ENCODE measurements at regions not wholly inside any gene's neighbourhood (a gene's known extent, or its start where the extent isn't known, plus 50 kb on each side); places are given as distances from the start of the nearest gene placed in this dataset.
A peak's percentile ranks its signal among the peaks of the same experiment; 100 is the strongest.
"Not testable (repeated sequence)": the region's sequence is repeated elsewhere in the genome, so short reads cannot be mapped to it uniquely, and the experiment has no call there.

DNA sequence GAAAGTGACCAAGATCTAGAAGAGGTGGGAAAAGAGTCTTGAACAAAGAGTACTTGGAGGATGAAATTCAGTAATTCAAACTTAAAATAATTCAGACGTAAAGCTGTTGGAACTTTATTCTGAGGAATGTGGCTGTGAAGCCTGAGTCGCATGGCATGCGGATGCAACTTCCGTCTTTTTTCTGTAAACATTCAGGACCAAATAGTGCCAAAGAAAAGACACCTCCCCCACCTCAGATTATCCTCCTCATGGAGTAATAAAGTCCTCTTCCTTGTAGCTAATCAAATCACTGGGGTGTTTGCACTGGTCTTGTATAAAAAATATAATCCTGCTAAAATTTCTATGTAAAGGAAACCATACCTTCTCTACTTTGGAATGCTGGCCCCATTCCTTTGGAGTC, 790.4 kb downstream of the TSN start:
- H3K27ac ChIP-seq: peak overlapping the region; percentile 47
- TF ChIP-seq, protein P1, sequence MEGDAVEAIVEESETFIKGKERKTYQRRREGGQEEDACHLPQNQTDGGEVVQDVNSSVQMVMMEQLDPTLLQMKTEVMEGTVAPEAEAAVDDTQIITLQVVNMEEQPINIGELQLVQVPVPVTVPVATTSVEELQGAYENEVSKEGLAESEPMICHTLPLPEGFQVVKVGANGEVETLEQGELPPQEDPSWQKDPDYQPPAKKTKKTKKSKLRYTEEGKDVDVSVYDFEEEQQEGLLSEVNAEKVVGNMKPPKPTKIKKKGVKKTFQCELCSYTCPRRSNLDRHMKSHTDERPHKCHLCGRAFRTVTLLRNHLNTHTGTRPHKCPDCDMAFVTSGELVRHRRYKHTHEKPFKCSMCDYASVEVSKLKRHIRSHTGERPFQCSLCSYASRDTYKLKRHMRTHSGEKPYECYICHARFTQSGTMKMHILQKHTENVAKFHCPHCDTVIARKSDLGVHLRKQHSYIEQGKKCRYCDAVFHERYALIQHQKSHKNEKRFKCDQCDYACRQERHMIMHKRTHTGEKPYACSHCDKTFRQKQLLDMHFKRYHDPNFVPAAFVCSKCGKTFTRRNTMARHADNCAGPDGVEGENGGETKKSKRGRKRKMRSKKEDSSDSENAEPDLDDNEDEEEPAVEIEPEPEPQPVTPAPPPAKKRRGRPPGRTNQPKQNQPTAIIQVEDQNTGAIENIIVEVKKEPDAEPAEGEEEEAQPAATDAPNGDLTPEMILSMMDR (conservative IDR thresholded peaks at IDR 0.05): no peak

DNA sequence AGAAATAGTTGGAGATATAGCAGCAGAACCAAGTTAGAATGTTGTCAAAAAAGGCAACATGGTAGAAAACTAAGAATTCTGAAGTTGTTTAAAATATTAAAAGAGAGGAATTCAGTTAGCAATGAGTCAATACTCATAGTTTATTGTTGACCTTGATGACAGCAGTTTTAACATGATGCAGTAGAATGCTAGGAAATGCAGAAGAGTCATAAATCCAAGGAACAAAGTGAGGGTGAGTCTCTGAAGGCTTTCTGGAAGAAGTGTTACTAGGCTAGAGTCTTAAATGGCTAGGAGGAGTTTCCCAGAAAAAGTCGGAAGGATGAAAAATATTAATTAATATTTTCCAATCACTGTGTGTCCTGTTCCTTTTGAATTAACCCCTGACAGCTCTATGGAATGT, 807.3 kb downstream of the TSN start:
- TF ChIP-seq, protein P1 (conservative IDR thresholded peaks at IDR 0.05): no peak
- no peak overlapping the region for H3K27ac ChIP-seq

DNA sequence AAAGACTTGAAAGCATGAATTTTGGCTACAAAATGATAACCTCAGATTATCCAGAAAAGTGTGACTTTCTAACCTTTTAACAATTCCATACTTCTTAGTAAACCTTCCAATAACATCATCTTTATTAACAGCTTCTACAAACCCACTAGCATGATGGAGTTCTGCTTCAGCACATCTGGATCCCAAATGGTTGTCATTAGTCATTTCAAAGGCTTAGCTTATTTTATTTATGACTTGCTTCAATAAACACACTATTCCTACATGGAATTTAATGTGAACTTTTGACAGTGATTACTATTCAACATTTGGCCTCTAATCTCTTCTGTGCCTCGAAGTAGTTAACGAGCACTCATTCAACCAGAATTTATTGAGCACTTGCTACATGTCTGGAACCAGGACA, 808.3 kb downstream of the TSN start:
- TF ChIP-seq, protein P1 (conservative IDR thresholded peaks at IDR 0.05): no peak
- H3K27ac ChIP-seq: no peak overlapping the region

DNA sequence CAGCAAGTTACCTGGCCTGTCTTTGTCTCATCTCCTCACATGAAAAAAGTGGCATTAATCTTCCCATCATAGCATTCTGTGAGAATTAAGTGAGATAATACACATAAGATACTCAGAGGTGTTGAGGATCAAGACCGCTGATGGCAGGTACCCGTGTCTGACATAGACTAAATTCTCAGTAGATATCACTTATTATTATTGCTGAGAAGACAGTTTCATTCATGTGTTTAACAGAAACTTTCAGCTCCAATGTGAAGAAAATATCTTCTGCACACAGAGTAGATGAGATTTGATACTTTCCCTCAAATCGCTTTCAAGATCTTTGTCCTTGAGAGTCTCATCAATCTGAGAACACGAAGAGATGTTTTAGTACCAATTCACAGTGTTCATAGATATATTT, 809.4 kb downstream of the TSN start:
- TF ChIP-seq, protein P1 (conservative IDR thresholded peaks at IDR 0.05): no peak
- H3K27ac ChIP-seq: no peak overlapping the region

DNA sequence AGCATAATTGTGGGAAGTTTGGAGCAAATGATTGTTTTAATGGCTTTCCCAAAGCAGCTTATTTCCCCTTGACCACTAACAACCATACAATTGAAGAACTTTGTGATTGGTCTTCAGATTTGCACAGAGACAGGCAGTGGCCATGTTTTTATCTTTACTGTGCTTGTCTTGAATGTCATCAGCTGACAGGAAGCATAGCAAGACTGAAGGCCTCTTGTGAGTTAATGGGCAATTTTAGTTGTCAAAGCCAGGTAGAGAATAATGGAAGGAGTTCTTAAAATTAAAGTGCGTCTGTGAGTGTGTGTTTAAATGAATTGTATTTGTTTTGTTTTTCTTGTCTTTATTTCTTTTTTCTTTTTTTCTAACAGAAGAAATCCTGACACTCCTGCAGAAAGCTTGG, 809.9 kb downstream of the TSN start:
- TF ChIP-seq, protein P1 (conservative IDR thresholded peaks at IDR 0.05): no peak
- no peak overlapping the region for H3K27ac ChIP-seq

DNA sequence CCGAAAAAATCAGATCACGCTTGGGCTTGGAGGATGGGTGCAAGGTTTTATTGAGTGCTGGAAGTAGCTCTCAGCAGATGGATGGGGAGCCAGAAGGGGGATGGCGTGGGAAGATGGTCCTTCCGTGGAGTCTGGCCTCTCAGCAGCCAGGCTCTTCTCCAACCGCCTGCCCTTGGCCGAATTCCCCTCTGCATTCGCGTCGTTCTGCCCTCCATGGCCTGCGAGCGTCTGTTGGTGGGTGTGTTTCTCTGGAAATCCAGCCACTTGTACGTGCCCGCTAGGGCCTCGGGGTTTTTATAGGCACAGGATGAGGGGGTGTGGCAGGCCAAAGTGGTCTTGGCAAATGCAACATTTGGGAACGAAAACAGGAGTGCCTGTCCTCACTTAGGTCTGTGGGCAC, 815.2 kb downstream of the TSN start:
- no peak overlapping the region for H3K27ac ChIP-seq
- TF ChIP-seq, protein P1 (conservative IDR thresholded peaks at IDR 0.05): no peak

DNA sequence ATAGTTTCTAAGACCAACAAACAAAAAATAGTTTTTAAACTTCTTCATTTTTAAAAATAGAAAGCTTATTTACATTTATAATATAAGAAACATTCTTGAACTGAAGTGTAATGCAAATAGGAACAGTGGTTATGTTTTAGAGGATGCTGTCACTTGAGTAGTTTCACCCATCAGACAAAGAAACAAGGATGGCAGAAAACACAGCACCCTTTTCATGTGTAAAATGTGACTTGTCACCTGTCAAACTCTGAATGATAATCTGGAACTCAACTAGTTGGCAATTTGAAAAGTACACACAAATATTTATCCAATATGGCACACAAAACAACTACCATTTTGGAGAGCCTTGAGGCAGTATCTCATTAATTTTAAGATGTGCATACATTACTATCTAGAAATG, 816.0 kb downstream of the TSN start:
- H3K27ac ChIP-seq: not testable (repeated sequence)

DNA sequence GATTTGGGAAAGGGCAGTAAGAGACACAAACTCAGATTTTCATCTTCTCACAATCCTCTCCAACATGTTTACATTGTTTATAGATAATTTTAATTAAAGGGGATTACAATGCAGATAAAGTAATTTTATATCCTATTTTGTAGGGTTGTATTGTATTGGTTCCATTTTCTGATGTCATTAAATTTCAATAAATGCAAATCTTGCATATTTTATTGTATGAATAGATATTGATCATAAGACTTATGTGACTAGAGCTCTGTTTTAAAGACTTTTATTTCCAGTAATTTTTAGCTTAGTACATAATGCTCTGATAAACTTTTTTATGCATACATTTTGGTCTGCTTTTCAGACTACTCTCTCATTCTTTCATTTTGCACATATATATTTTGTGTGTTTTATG, 819.6 kb downstream of the TSN start:
- TF ChIP-seq, protein P1 (conservative IDR thresholded peaks at IDR 0.05): no peak
- no peak overlapping the region for H3K27ac ChIP-seq

Measured in VCaP (cell line).